BJ (cell line): ENCODE measurements at regions not wholly inside any gene's neighbourhood (a gene's known extent, or its start where the extent isn't known, plus 50 kb on each side); places are given as distances from the start of the nearest gene placed in this dataset.

ENCODE experiments used
- CTCF ChIA-PET: fragments of 350-600 bp; formaldehyde crosslinking; extraction: SDS; loops from one replicate; lab custom pipeline; 2021; ENCODE audit warnings: antibody characterized with exemption, inconsistent platforms; lab: Yijun Ruan, JAX
- POLR2A ChIA-PET: fragments of 300-600 bp; sonication (Branson Sonifier 250); formaldehyde crosslinking; extraction: SDS; loops from one replicate; lab custom pipeline; 2021; ENCODE audit warnings: antibody characterized with exemption; lab: Charles Lee
- DNase-seq: peaks from one replicate; pipeline ENCODE4 v3.0.0-alpha.2; 2011; ENCODE audit warnings: low read depth
- H3K27me3 ChIP-seq: 2 replicates; pipeline ENCODE4 v1.6.0; 2011; ENCODE audit warnings: low read length; ENCODE audit not compliant: control insufficient read depth, insufficient read depth
- H3K36me3 ChIP-seq: 2 replicates; pipeline ENCODE4 v1.5.1; 2011; ENCODE audit warnings: low read length; ENCODE audit not compliant: control insufficient read depth, insufficient read depth
- H3K4me3 ChIP-seq: 2 replicates; pipeline ENCODE4 v1.5.1; 2011; ENCODE audit warnings: low read depth, mild to moderate bottlenecking, control low read depth, low read length
- CTCF ChIP-seq: IDR thresholded peaks from 2 replicates; pipeline ENCODE4 v1.5.1; 2011; ENCODE audit warnings: low read depth, mild to moderate bottlenecking, control low read depth, inconsistent platforms, low read length, moderate library complexity; ENCODE audit not compliant: insufficient read depth

GRCh38 chr4:11881947-11882346 lies 453.3 kb upstream of the HS3ST1 start:
- CTCF ChIA-PET: no interaction called here
- no peak for DNase-seq
- POLR2A ChIA-PET: no interaction called here
- H3K36me3 ChIP-seq: no peaks in the 10 kb centered on the region
- H3K4me3 ChIP-seq: no peak overlapping the region
- H3K27me3 ChIP-seq: no peaks in the 10 kb centered on the region
- TF ChIP-seq CTCF: no peak

GRCh38 chr4:11881364-11881763 lies 452.7 kb upstream of the HS3ST1 start:
- Histone ChIP-seq H3K4me3 (no peak overlapping the region), H3K27me3 (no peaks in the 10 kb centered on the region), H3K36me3 (no peaks in the 10 kb centered on the region)
- CTCF ChIA-PET: no interaction called here
- POLR2A ChIA-PET: no interaction called here
- no peak for TF ChIP-seq CTCF
- DNase-seq: no peak

- Histone ChIP-seq H3K4me3 (no peak overlapping the region), H3K36me3 (no peaks in the 10 kb centered on the region), H3K27me3 (no peaks in the 10 kb centered on the region)
- CTCF ChIA-PET: no interaction called here
- TF ChIP-seq CTCF: no peak
- DNase-seq: no peak
- POLR2A ChIA-PET: no interaction called here
These were observed 449.5 kb upstream of the HS3ST1 start for GRCh38 chr4:11878241-11878640.

- POLR2A ChIA-PET: no interaction called here
- no peaks in the 10 kb centered on the region for H3K36me3 ChIP-seq
- CTCF ChIA-PET: interaction anchor here (0.8 kb wide), 1 partner anchor 25 kb away, joined by 3 read pairs; no protein-coding TSS in a partner anchor
- no peak for DNase-seq
- H3K27me3 ChIP-seq: no peaks in the 10 kb centered on the region
- H3K4me3 ChIP-seq: no peak overlapping the region
- TF ChIP-seq CTCF: no peak
These were observed 447.4 kb upstream of the HS3ST1 start for GRCh38 chr4:11876104-11876503.

- DNase-seq: no peak
- Histone ChIP-seq H3K4me3 (no peak overlapping the region), H3K27me3 (no peaks in the 10 kb centered on the region), H3K36me3 (no peaks in the 10 kb centered on the region)
- TF ChIP-seq CTCF: no peak
- POLR2A ChIA-PET: no interaction called here
- CTCF ChIA-PET: no interaction called here
These were observed 440.6 kb upstream of the HS3ST1 start for GRCh38 chr4:11869191-11869870.
